ENCODE measurements at regions not wholly inside any gene's neighbourhood (a gene's known extent, or its start where the extent isn't known, plus 50 kb on each side); places are given as distances from the start of the nearest gene placed in this dataset.

- TF ChIP-seq EZH2 (IDR thresholded peaks at IDR 0.05) (no peak), POLR2AphosphoS5 (IDR thresholded peaks at IDR 0.05; ENCODE audit: borderline replicate concordance, low read depth, low read length) (no peak), FOXP2 (optimal IDR thresholded peaks at IDR 0.05; ENCODE audit: control extremely low read depth, extremely low read length, insufficient read depth) (no peak)
These were observed 507.4 kb downstream of the DACH1 start for GRCh38 chr13:71359641-71360040.

Measured in SK-N-MC (cell line).